Smooth muscle cell of the brain vasculature (primary cell): ENCODE measurements at regions not wholly inside any gene's neighbourhood (a gene's known extent, or its start where the extent isn't known, plus 50 kb on each side); places are given as distances from the start of the nearest gene placed in this dataset.

Source experiments
- DNase-seq: peaks from one replicate; pipeline ENCODE4 v3.0.0-alpha.2; 2012; ENCODE audit warnings: low read depth, low spot score

GRCh38 chr2:217413193-217413592 lies 553.3 kb upstream of the TNP1 start:
- DNase-seq: no peak

DNA sequence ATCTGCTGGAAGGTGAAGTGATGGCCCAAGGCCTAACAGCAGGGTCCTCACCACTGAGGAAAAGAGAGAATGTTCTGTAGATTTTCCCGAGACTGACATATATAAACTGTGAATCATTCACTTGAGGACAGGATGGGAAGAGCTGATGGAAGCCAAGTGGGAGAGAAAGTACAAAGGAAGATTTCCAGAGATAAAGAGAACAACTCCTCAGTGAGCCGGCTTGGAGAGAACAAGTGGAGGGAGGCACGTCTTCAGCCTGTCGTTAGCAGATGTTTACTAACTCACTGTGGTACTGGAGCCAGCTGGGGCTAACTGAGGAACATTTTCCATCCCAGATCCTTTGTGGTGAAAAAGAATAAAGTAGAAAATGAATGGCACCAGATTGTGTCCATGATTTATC lies 552.9 kb upstream of the TNP1 start:
- DNase-seq: no peak

GRCh38 chr2:217412277-217412676 lies 552.4 kb upstream of the TNP1 start:
- no peak for DNase-seq

GRCh38 chr2:217410681-217410960 lies 550.8 kb upstream of the TNP1 start:
- no peak for DNase-seq

- no peak for DNase-seq
Measured at GRCh38 chr2:217409949-217410680, 550.3 kb upstream of the TNP1 start.

GRCh38 chr2:217407362-217407761 lies 547.5 kb upstream of the TNP1 start:
- DNase-seq: no peak

DNA sequence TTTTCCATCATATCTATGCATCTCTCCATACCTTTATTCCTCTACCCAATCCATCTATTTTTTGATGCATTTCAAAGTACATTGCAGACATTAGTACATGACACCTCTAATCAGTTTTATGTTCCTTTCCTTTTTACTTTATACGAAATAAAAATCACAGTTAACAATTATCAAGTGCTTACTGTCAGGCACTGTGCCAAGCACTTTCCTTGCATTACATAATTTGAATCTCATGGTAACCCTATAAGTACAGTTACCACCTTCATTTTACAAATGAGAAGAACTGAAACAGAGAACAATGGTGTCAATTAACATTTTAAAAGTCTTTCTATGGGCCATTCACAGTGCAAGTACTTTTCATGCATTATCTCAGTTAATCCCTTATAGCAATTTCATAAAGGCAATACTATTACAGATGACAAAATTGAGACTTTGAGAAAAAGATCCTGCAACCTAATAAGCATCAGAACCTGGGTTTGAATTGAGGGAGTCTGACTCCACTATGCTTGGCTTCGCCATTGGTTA lies 544.4 kb upstream of the TNP1 start:
- DNase-seq: no peak

- DNase-seq: no peak
Measured at GRCh38 chr2:217402761-217403383, 543.0 kb upstream of the TNP1 start.

GRCh38 chr2:217402144-217402543 lies 542.3 kb upstream of the TNP1 start:
- DNase-seq: no peak

DNA sequence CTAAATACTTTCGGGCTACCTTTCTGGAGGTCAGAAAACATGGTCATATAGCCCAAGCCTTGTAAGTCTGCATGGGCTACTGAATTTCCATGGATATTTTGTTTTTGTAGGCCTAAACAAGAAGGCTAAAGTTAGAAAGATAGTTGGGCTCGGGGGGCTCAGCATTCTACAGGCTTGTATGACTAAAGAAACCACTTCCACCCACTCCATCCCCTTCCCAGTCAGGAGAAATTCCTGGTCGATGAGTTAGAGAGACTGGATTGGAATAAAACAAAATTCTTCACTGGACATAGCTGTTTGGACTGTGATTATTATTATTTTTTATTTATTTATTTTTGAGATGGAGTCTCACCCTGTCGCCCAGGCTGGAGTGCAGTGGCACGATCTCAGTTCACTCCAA lies 539.4 kb upstream of the TNP1 start:
- no peak for DNase-seq

DNA sequence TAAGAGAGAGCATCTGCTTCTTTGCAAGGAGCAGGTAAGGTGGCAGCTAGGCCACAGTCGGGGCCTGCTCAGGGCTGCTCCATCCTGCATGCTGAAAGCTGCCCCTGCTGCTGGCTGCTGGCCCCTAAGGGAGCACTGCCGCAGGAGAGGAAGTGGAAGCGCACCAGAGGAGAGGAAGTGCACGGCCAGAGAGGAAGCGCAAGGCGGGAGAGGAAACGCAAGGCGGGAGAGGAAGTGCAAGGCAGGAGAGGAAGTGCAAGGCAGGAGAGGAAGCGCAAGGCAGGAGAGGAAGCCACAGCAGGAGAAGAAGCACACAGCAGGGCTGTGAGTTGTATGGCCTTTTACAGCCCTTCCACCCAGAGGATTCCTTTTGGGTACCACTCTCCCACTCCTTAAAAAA lies 539.0 kb upstream of the TNP1 start:
- DNase-seq: no peak

GRCh38 chr2:217398101-217398500 lies 538.2 kb upstream of the TNP1 start:
- DNase-seq: no peak

- no peak for DNase-seq
Measured at GRCh38 chr2:217396586-217396985, 536.7 kb upstream of the TNP1 start.

GRCh38 chr2:217396165-217396564 lies 536.3 kb upstream of the TNP1 start:
- DNase-seq: no peak

- DNase-seq: no peak
Measured at GRCh38 chr2:217394510-217395351, 534.9 kb upstream of the TNP1 start.

GRCh38 chr2:217393585-217394032 lies 533.7 kb upstream of the TNP1 start:
- DNase-seq: no peak

GRCh38 chr2:217392930-217393584 lies 533.2 kb upstream of the TNP1 start:
- no peak for DNase-seq

DNA sequence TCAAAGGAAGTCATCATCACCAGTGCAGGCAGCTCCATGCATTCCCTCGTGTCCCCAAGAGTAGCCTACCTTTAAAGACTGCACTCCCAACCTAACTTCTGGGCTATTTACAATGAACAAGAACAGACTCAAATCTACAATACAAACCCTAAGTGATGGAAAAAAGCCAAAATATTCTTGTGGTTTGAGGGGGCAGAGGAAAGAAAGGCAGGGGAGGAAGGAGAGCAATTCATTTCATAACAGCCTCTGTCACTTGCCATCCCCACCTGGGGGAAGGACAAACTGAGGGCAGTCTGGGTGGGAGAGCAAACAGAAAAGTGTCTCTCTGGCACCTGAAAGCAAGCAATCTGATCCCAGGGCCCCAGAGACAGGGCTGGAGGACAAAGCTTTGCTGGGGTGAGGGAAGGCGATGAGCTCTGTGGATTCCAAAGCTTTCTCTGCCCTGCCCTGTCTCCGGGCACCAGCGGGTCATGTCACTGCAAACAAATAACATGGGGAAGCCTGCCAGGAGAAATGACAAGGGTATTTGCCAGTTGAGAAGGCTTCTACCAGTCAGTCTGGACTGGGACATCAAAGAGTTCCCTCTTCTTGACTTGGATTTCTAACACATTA lies 528.0 kb upstream of the TNP1 start:
- no peak for DNase-seq

GRCh38 chr2:217386041-217386440 lies 526.2 kb upstream of the TNP1 start:
- DNase-seq: no peak

DNA sequence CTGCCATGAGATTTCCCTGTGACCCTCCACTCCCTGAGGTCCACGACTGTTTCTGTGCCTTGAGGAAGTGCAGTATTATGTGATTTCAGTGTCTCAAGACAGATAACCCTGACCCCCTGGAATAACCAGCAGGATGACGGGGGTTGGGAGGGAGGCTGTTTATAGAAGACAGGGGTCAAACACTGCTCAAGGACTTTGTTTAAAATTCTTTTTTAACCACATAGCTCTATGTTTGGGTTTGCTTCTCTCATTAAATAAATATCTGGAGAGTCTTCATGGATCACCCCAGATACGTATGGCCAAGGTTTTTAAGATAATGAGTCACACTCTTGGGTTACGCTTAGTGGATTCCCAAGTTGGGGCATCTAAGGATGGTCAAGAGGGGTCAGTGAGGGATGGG lies 523.8 kb upstream of the TNP1 start:
- DNase-seq: no peak

DNA sequence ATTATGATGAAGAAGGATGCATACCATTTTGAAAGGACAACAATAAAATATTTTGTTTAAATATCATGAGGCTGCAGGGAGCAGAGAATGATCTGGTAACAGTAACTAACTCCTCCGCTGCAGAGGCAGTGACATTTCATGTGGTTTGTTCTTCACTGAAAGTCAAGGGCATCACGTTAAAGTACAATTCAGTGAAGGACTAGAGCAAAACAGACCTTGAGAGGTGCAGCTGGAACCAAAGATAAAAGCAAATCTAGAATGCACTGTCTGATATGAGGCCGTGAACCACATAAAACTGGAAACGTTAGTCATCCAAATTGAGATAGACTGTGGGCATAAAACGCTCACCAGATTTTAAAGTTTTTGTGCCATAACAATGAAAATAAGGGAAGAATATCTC lies 522.9 kb upstream of the TNP1 start:
- DNase-seq: no peak

- no peak for DNase-seq
Measured at GRCh38 chr2:217379807-217380206, 519.9 kb upstream of the TNP1 start.
